ENCODE measurements at regions not wholly inside any gene's neighbourhood (a gene's known extent, or its start where the extent isn't known, plus 50 kb on each side); places are given as distances from the start of the nearest gene placed in this dataset.

GRCh38 chr20:6489361-6490171 lies 277.9 kb upstream of the BMP2 start:
- no peak overlapping the region for H3K4me3 ChIP-seq (ENCODE audit: low read depth, low read length)
- in situ Hi-C loops (cut with HindIII; ENCODE audit: low sequenced_read_pairs), result no loop called here
- DNase-seq (ENCODE audit: low read depth, low spot score), result no peak
- TF ChIP-seq CTCF (IDR thresholded peaks at IDR 0.05; ENCODE audit: low read depth, low read length), result no peak

DNA sequence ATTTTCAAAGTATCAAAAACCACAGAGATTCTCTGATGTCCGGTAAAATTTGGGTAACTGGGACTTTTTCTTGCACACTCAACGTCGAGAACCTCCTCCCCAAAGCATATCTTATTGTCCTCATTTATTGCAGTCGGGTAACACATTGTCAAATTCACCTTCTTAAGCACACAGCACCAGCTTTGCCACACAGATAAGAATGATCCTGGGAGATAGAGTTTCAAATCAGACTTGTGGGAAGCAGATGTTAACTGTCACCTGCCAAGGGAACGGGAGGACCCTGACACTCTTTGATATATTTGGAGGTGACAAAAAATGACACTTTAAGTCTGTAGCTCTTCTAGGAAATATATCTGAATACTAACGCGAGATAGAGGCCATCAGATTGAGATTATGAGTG lies 282.1 kb upstream of the BMP2 start:
- in situ Hi-C loops (cut with HindIII; ENCODE audit: low sequenced_read_pairs), result no loop called here
- DNase-seq (ENCODE audit: low read depth, low spot score), result no peak

DNA sequence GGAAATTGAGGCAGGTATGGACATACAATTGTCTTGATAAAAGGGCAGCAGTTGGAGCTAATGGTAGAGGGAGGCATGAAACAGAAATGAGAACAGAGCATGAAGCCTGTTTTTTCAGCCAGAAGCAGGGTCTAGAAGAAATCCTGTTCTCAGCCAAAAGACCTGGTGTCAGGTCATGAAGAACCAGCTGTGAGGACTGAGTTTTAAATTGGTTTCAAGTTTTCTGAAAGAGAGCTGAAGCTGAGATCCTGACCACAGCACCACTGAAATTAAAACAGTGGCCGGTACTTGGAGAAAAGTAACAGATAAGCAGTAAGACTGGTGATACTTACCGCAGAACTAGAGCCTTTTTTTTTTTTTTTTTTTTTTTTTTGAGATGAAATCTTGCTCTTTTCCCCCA lies 283.8 kb upstream of the BMP2 start:
- in situ Hi-C loops (cut with HindIII; ENCODE audit: low sequenced_read_pairs), result no loop called here
- no peak for TF ChIP-seq CTCF (IDR thresholded peaks at IDR 0.05; ENCODE audit: low read depth, low read length)
- H3K4me3 ChIP-seq (ENCODE audit: low read depth, low read length), result no peak overlapping the region
- DNase-seq (ENCODE audit: low read depth, low spot score), result no peak

More for the DNA sequence above, 282.1 kb upstream of the BMP2 start:
- TF ChIP-seq CTCF (IDR thresholded peaks at IDR 0.05; ENCODE audit: low read depth, low read length), result no peak
- no peak overlapping the region for H3K4me3 ChIP-seq (ENCODE audit: low read depth, low read length)

GRCh38 chr20:6482486-6482885 lies 285.0 kb upstream of the BMP2 start:
- no peak overlapping the region for H3K4me3 ChIP-seq (ENCODE audit: low read depth, low read length)
- in situ Hi-C loops (cut with HindIII; ENCODE audit: low sequenced_read_pairs), result no loop called here
- no peak for TF ChIP-seq CTCF (IDR thresholded peaks at IDR 0.05; ENCODE audit: low read depth, low read length)
- DNase-seq (ENCODE audit: low read depth, low spot score), result no peak

- no peak for TF ChIP-seq CTCF (IDR thresholded peaks at IDR 0.05; ENCODE audit: low read depth, low read length)
- in situ Hi-C loops (cut with HindIII; ENCODE audit: low sequenced_read_pairs), result no loop called here
- no peak overlapping the region for H3K4me3 ChIP-seq (ENCODE audit: low read depth, low read length)
- no peak for DNase-seq (ENCODE audit: low read depth, low spot score)
These were observed 286.9 kb upstream of the BMP2 start for GRCh38 chr20:6480328-6481200.

- in situ Hi-C loops (cut with HindIII; ENCODE audit: low sequenced_read_pairs), result no loop called here
- no peak overlapping the region for H3K4me3 ChIP-seq (ENCODE audit: low read depth, low read length)
- DNase-seq (ENCODE audit: low read depth, low spot score), result no peak
- TF ChIP-seq CTCF (IDR thresholded peaks at IDR 0.05; ENCODE audit: low read depth, low read length), result no peak
These were observed 294.3 kb upstream of the BMP2 start for GRCh38 chr20:6473197-6473596.

Measured in astrocyte of the spinal cord (primary cell).